Kidney (tissue), 13 donors: ENCODE measurements at regions not wholly inside any gene's neighbourhood (a gene's known extent, or its start where the extent isn't known, plus 50 kb on each side); places are given as distances from the start of the nearest gene placed in this dataset.

Source experiments
- DNase-seq, 5 donors: peaks; one replicate each; pipeline ENCODE4 v3.0.0-alpha.2; 2013 to 2020
- FAIRE-seq: peaks from 2 replicates; lab custom pipeline; 2012; peaks lifted over from hg19 to GRCh38; lab: Jason Lieb, UNC
- H3K27ac ChIP-seq, 2 donors: one replicate each; pipeline ENCODE4 v1.7.0; 2013; ENCODE audit warnings: low read depth in 2 of 2, low read length in 2 of 2, inconsistent platforms in 1 of 2
- H3K27me3 ChIP-seq: one replicate; pipeline ENCODE4 v1.7.1; 2013; ENCODE audit warnings: low read length, inconsistent platforms; ENCODE audit not compliant: control insufficient read depth, insufficient read depth
- H3K36me3 ChIP-seq, 3 donors: one replicate each; pipeline versions ENCODE4 v1.7.0 to v1.7.1; 2013; ENCODE audit warnings: low read length in 3 of 3, control low read depth in 1 of 3, inconsistent platforms in 1 of 3; ENCODE audit not compliant: insufficient read depth in 3 of 3, control insufficient read depth in 2 of 3
- H3K4me1 ChIP-seq, 3 donors: one replicate each; pipeline versions ENCODE4 v1.7.0 to v1.7.1; 2013; ENCODE audit warnings: low read length in 3 of 3, inconsistent platforms in 1 of 3, low read depth in 1 of 3; ENCODE audit not compliant: control insufficient read depth in 2 of 3, insufficient read depth in 2 of 3
- H3K4me3 ChIP-seq, 3 donors: one replicate each; pipeline versions ENCODE4 v1.7.0 to v1.8.1; 2013; ENCODE audit warnings: low read length in 3 of 3, control low read depth in 1 of 3, inconsistent platforms in 1 of 3
- H3K9ac ChIP-seq, 3 donors: one replicate each; pipeline versions ENCODE4 v1.7.0 to v1.7.1; 2013; ENCODE audit warnings: low read length in 3 of 3, control low read depth in 1 of 3, inconsistent platforms in 1 of 3
- H3K9me3 ChIP-seq, 3 donors: one replicate each; pipeline versions ENCODE4 v1.7.0 to v1.7.1; 2013; ENCODE audit warnings: low read length in 3 of 3, control low read depth in 1 of 3, inconsistent platforms in 1 of 3; ENCODE audit not compliant: control insufficient read depth in 2 of 3, insufficient read depth in 1 of 3
- CTCF ChIP-seq: IDR thresholded peaks from 3 replicates; pipeline ENCODE4 v1.5.1; 2012; ENCODE audit warnings: mild to moderate bottlenecking, moderate library complexity, borderline replicate concordance; ENCODE audit not compliant: insufficient read depth; ENCODE audit errors: extremely low read depth
- intact Hi-C: fragments of 100-400 bp; cut with DNase I; formaldehyde crosslinking; loops from one replicate; pipeline ENCODE4 v1.11.1; 2022
- donor health status: control.
- donor health status: control.
- donor health status: control.
- donor health status: control.
- donor health status: control.
- donor health status: DM: yes; HTN: yes; CAD: no.
- donor health status: Normal renal cell carcinoma (clear cell type).

DNA sequence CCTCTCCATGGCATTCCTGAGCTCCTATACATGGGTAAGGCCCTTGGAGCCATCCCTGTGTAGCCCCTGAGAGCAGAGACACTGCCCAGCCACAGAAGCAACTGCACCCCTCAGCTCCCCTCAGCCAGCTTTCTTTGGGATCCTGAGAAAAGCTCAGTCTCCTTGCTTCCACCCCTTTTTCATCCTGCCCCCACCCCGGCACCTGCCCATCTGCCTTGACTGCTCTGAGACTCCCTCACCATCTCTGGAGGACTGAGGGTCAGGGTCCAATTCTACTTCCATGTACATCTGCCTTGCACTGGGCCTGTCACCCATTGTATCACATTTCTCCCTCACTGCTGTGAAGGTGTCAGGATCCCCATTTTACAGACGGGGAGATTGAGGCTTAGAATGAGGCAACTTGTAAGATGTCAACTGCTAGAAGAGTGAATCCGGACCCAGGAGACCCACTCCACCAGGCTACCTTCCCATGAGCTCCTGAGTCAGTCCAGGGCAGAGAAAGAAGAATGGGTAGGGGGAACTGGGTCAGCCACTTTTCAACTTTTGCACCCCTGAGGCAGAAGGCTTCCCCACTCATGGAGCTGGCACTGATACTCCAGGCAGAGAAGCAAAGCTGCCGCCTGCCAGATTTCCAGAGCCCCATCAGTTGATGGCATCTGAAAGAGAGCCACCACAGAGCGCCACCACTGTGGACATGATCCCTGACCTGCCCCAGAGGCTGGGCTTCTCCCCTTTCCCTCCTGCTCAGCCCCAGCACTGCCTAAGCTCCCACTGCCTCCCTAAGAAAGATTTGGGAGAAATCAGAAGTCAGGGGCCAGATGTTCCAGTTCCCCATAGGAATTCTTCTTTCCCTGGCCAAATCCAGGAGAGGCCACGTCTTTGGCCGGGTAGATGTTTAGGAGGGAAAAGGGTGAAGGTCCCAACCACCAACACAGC, 135.4 kb downstream of the TMEM132E start:
- no peak for FAIRE-seq
- H3K4me3 ChIP-seq, result no peak overlapping the region
- H3K4me1 ChIP-seq, result no peaks in the 10 kb centered on the region
- no peak overlapping the region for H3K27ac ChIP-seq
- intact Hi-C loops, result no loop called here
- H3K36me3 ChIP-seq, result no peaks in the 10 kb centered on the region
- DNase-seq, result no peak
- no peak overlapping the region for H3K9ac ChIP-seq
- no peaks in the 10 kb centered on the region for H3K9me3 ChIP-seq
- no peak for TF ChIP-seq CTCF
- no peaks in the 10 kb centered on the region for H3K27me3 ChIP-seq

- no peak overlapping the region for H3K4me3 ChIP-seq
- TF ChIP-seq CTCF, result no peak
- no peaks in the 10 kb centered on the region for H3K36me3 ChIP-seq
- no peak overlapping the region for H3K27ac ChIP-seq
- H3K4me1 ChIP-seq, result no peaks in the 10 kb centered on the region
- FAIRE-seq (no peak), DNase-seq (no peak)
- intact Hi-C loops, result no loop called here
- H3K27me3 ChIP-seq, result no peaks in the 10 kb centered on the region
- no peaks in the 10 kb centered on the region for H3K9me3 ChIP-seq
- H3K9ac ChIP-seq, result no peak overlapping the region
Measured at GRCh38 chr17:34713687-34714086, 134.3 kb downstream of the TMEM132E start.

DNA sequence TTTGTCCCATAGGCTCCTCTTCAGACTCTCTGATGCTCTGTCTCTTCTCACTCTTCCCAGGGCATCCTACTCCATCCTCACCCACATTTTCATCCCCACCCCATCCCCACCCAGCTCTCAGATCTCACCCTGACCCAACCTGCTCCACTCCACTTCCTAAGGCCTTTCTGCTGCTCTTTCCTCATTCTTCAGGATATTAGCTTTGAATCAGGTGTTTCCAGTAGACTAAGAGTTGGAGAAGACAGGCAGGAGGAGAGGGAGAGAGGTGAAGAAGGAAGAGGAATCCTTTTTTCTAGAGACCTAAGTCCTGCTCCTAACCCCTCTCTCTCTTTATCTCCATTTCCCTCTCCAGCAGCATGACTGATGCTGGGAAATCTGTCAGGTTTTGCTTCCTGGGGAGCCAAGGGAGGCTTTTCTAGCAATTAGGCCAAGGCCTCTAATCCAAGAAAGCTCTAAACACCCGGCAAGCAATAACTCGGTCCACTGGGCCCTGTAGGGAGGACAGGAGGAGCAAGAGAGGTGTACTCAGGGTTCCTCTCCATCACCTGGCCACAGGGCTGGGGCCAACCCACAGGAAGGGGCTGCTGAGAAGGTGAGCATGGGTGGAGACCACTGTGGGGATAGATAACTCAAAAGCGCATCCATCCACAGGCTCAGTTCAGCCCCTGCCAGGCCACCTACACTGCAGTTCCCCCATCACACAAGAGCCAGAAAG, 133.3 kb downstream of the TMEM132E start:
- TF ChIP-seq CTCF, result no peak
- Histone ChIP-seq H3K4me1 (no peaks in the 10 kb centered on the region), H3K4me3 (no peak overlapping the region), H3K27me3 (no peaks in the 10 kb centered on the region), H3K9ac (no peak overlapping the region), H3K9me3 (no peaks in the 10 kb centered on the region), H3K27ac (no peak overlapping the region), H3K36me3 (no peaks in the 10 kb centered on the region)
- no peak for FAIRE-seq
- intact Hi-C loops, result no loop called here
- DNase-seq, result no peak
